B cell (primary cell): ENCODE measurements at regions not wholly inside any gene's neighbourhood (a gene's known extent, or its start where the extent isn't known, plus 50 kb on each side); places are given as distances from the start of the nearest gene placed in this dataset.
"Not testable (repeated sequence)": the region's sequence is repeated elsewhere in the genome, so short reads cannot be mapped to it uniquely, and the experiment has no call there.

Experiments used
- EZH2 ChIP-seq: IDR thresholded peaks from 2 replicates; pipeline ENCODE4 v1.6.1; 2012; ENCODE audit warnings: borderline replicate concordance, low read depth, mild to moderate bottlenecking, moderate library complexity, low read length; ENCODE audit not compliant: insufficient read depth, poor library complexity, severe bottlenecking
- TF ChIP-seq, protein P1 (sequence below): fragments of 200-600 bp; IDR thresholded peaks from one replicate; pipeline ENCODE4 v1.8.0; 2022; ENCODE audit warnings: antibody characterized with exemption, mild to moderate bottlenecking

- TF ChIP-seq, protein P1, sequence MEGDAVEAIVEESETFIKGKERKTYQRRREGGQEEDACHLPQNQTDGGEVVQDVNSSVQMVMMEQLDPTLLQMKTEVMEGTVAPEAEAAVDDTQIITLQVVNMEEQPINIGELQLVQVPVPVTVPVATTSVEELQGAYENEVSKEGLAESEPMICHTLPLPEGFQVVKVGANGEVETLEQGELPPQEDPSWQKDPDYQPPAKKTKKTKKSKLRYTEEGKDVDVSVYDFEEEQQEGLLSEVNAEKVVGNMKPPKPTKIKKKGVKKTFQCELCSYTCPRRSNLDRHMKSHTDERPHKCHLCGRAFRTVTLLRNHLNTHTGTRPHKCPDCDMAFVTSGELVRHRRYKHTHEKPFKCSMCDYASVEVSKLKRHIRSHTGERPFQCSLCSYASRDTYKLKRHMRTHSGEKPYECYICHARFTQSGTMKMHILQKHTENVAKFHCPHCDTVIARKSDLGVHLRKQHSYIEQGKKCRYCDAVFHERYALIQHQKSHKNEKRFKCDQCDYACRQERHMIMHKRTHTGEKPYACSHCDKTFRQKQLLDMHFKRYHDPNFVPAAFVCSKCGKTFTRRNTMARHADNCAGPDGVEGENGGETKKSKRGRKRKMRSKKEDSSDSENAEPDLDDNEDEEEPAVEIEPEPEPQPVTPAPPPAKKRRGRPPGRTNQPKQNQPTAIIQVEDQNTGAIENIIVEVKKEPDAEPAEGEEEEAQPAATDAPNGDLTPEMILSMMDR, result not testable (repeated sequence)
- not testable (repeated sequence) for TF ChIP-seq EZH2
These were observed 606.9 kb upstream of the IRAK1BP1 start for GRCh38 chr6:78260427-78260826.
